Caki2 (cell line): ENCODE measurements at regions not wholly inside any gene's neighbourhood (a gene's known extent, or its start where the extent isn't known, plus 50 kb on each side); places are given as distances from the start of the nearest gene placed in this dataset.

Experiments
- DNase-seq: peaks from one replicate; pipeline ENCODE4 v3.0.0-alpha.2; 2015; ENCODE audit warnings: low read depth
- in situ Hi-C: cut with HindIII; loops from 2 replicates; pipeline ENCODE4 v1.10.0; 2016; ENCODE audit warnings: low sequenced_read_pairs, low pct_unique_long_range_greater_than_20kb, mixed read lengths

GRCh38 chr4:63728480-63729177 is 680.6 kb downstream of the TECRL start:
- in situ Hi-C loops: no loop called here

DNA sequence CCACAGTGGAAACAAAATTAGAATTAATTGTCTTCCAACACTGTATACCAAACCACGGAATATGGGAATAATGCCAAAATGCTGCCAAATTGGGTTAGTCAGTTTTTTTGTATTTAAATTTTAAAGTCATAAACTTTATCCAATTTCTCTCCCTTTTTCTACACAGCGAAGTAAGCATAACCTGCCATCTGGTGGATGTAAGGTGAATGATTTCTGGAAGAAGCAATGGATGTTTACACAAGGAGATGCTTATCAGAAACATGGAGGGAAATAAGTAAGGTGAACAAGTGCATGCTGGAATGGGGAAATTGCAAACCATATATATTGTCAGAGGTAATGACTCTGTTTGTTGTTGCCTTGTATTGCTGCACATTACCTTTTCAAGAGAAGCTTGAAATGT is 691.9 kb downstream of the TECRL start:
- DNase-seq: peak; percentile 28
- in situ Hi-C loops: no loop called here

More at GRCh38 chr4:63728480-63729177, 680.6 kb downstream of the TECRL start:
- no peak for DNase-seq

GRCh38 chr4:63708661-63709060 is 700.6 kb downstream of the TECRL start:
- in situ Hi-C loops: no loop called here
- DNase-seq: no peak

DNA sequence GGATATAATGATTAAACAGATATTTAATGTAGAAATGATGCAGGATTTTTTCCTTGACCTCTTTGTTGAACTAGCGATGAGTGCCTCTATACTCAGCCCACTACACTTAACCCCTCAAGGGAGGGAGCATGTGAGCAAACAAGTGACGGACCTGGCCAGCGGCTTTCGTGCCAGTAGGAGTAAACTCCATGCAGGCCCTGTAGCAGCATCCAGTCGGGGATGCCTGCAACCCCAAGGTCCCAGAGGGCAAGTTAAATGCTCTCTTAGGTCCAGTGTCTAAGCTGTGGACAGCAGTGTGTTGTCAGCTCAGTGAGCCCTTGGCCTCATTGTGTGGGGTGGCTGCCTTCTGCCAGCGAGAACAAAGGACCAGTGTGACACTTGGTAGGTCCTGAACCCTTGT is 708.7 kb downstream of the TECRL start:
- DNase-seq: no peak
- in situ Hi-C loops: no loop called here

DNA sequence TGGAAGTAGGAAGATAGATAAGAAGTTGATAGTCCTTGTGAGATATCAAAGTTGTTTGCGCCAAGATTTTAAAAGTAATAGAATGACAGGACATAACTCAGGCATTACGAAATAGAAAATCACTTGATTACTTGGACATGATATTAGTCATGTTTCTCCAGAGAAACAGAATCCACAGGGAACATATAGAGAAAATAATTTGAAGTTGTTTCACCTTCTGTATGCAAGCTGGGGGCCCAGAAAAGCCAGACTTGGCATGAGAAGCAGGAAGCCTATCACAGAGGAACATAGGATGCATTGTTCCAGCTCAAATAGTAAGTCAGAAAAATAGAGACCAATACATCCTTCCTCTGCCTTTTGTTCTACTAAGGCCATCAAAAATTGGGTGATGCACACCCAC is 715.9 kb downstream of the TECRL start:
- DNase-seq: no peak
- in situ Hi-C loops: no loop called here

GRCh38 chr4:63678358-63678931 is 730.8 kb downstream of the TECRL start:
- DNase-seq: no peak

GRCh38 chr4:63670735-63671134 is 738.5 kb downstream of the TECRL start:
- in situ Hi-C loops: no loop called here
- no peak for DNase-seq

More at GRCh38 chr4:63678358-63678931, 730.8 kb downstream of the TECRL start:
- in situ Hi-C loops: no loop called here

GRCh38 chr4:63663870-63664269 is 745.4 kb downstream of the TECRL start:
- no peak for DNase-seq
- in situ Hi-C loops: no loop called here

DNA sequence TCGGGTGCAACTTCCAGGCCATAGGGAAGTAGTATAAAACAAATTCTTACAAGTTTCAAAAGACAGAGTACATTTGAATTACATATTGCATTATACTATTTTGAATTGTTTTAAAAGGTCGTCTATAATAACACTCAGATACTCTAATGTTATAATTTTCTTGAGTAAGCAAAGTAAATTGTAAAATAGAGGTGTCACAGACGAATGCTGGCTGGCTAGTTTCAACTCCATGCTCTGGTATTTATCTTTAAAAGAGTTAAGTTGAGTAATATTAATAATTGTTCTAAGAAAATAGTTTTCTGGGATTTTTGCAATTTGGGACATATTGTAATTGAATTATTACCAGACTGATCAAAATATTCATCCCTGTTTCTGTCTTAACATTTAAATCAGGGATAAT is 764.9 kb downstream of the TECRL start:
- in situ Hi-C loops: no loop called here
- DNase-seq: no peak

- in situ Hi-C loops: no loop called here
- DNase-seq: no peak
Measured at GRCh38 chr4:63637270-63637669, 772.0 kb downstream of the TECRL start.

DNA sequence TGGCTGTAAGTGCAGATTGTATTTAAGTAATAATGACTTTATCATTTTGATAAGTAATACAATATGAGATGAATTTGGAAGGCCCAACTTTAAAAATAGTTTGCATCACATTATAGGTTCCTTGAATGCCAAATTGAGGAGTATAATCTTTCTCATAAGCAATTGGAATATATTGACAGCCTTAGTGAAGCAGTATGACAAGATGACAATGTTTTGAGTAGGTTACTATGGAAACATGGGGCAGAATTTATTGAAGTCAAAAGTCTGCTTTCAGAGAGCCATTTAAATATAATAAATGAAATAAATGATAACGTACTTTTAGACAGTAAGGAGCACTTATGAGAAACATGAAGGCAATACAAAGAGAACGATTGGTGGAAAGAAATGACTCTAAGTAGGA is 776.4 kb downstream of the TECRL start:
- no peak for DNase-seq
- in situ Hi-C loops: no loop called here

GRCh38 chr4:63620271-63620670 is 789.0 kb downstream of the TECRL start:
- no peak for DNase-seq
- in situ Hi-C loops: no loop called here

DNA sequence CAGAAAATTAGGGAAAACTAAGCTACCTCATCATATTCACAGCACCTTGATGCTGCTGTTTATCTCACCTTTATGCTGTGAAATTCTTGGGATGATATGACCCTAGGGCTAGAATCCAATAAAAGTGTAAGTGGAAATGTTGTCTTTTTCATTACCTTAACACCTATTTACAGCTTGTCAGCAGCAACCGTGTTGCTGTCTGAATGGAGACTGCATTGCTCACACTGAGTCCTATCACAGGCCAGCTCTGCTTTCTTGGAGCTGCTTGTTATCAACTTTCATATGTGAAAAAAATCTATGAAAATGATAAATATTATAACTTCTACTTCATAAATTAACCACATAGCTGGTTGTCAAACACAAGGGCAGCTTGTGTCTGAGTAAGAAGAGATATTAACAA is 789.5 kb downstream of the TECRL start:
- DNase-seq: no peak
- in situ Hi-C loops: no loop called here

DNA sequence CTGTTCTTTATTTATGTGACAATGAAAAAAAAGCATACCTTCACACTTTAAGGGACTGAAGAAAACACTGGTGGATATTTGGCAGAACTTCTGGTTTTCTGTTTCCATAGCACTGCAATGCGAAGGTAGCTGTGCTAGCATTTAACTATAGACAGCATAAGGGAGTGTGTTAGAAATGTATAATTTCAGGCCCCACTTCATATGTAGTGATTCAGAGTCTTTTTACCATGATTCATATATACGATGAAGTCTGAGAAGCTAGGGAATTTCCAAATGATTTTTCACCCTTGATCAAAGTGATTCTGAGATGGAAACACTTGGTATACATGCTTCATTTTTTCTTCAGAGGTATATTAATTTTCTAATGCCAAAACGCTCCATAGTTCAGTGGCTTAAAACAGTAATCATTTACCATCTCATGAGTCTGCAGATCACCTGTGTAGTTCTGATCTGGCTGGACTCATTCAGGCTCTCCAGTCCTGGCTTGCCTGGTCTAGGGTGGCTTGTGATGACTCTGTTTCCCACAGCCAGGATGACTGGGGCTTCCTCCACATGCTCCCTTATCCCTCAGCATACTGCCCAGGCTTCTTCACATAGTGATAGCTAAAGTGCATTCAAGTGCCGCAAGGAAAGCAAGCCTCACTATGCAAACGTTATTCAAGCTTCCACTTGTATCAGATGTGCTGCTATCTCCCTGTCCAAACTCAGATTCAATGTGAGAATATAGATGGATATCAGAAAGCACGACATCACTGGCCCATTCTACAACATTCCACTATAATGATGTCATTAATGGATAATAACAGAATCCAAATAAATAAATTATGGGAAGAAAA is 790.1 kb downstream of the TECRL start:
- in situ Hi-C loops: no loop called here
- peak; percentile 21 for DNase-seq

DNA sequence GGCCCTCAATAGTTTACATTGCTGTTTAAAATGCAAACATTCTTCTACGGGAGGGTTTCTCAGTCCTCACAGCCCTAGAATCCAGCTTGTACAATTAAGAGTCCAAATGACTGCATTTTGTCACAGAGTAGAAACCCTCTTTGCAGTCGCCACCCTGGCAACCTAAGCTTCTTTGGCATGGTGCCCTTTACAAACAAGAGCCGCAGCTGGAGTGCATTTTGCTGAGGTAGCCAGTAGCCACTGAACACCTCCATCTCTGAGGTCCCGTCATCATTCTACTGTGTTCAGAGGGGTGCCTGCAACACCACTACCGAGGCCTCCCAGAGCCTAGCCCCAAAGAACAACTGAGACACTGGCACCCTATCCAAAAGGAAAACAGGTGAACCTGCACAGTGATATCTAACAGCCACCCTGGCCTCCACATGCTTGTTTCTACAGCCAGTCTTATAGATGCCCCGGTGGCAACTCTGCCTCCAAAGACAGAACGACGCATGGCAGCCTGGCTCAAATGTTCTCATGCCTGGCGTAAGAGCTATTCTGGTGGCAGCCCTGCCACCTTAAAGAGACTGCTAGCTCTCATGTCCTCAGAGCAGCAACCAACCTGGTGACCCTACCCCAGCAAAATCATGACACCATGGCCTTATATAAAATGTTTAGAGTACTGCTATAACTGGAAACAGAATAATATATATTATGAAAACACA is 801.9 kb downstream of the TECRL start:
- in situ Hi-C loops: no loop called here
- no peak for DNase-seq

DNA sequence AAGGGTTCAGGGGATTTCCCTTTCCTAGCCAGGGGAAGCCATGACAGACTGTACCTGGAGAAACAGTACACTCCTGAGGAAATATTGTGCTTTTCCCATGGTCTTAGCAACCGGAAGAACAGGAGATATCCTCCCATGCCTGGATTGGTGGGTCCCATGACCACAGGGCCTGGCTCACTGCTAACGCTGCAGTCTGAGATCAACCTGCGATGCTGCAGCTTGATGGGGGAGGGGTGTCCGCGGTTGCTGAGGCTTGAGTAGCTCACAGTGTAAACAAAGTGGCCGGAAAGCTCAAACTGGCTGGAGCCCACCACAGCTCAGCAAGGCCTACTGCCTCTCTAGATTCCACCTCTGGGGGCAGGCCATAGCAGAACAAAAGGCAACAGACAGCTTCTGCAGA is 819.5 kb downstream of the TECRL start:
- no peak for DNase-seq
- in situ Hi-C loops: no loop called here

- DNase-seq: peak; percentile 38
- in situ Hi-C loops: no loop called here
Measured at GRCh38 chr4:63583561-63583960, 825.7 kb downstream of the TECRL start.

GRCh38 chr4:63583007-63583406 is 826.2 kb downstream of the TECRL start:
- DNase-seq: no peak
- in situ Hi-C loops: no loop called here
